ENCODE measurements at regions not wholly inside any gene's neighbourhood (a gene's known extent, or its start where the extent isn't known, plus 50 kb on each side); places are given as distances from the start of the nearest gene placed in this dataset.

DNA sequence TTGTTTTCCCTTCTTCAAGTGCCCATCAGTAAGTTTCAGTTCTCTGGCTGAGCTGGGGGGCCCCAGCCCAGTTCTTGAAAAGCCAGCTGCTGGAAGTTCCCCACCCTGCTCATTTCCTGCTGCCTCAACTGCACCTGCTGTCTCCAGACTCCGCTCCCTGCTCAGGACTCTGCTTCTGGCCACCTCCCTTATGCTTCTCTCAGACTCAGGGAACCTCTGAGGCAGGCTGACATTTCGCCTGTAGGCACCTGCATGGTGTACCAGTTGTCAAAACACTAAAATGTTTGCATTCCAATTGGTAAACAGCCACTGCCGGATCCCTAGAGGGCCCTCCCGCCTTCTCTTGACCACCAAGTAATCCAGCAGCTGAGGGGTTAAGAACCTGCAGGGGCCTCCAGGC is 136.5 kb upstream of the VRK1 start:
- no peak for TF ChIP-seq ZFX (IDR thresholded peaks at IDR 0.05; ENCODE audit: borderline replicate concordance)
- TF ChIP-seq, protein P1, sequence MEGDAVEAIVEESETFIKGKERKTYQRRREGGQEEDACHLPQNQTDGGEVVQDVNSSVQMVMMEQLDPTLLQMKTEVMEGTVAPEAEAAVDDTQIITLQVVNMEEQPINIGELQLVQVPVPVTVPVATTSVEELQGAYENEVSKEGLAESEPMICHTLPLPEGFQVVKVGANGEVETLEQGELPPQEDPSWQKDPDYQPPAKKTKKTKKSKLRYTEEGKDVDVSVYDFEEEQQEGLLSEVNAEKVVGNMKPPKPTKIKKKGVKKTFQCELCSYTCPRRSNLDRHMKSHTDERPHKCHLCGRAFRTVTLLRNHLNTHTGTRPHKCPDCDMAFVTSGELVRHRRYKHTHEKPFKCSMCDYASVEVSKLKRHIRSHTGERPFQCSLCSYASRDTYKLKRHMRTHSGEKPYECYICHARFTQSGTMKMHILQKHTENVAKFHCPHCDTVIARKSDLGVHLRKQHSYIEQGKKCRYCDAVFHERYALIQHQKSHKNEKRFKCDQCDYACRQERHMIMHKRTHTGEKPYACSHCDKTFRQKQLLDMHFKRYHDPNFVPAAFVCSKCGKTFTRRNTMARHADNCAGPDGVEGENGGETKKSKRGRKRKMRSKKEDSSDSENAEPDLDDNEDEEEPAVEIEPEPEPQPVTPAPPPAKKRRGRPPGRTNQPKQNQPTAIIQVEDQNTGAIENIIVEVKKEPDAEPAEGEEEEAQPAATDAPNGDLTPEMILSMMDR (IDR thresholded peaks at IDR 0.05) = no peak
- peak overlapping the region; percentile 66 for H3K27ac ChIP-seq

DNA sequence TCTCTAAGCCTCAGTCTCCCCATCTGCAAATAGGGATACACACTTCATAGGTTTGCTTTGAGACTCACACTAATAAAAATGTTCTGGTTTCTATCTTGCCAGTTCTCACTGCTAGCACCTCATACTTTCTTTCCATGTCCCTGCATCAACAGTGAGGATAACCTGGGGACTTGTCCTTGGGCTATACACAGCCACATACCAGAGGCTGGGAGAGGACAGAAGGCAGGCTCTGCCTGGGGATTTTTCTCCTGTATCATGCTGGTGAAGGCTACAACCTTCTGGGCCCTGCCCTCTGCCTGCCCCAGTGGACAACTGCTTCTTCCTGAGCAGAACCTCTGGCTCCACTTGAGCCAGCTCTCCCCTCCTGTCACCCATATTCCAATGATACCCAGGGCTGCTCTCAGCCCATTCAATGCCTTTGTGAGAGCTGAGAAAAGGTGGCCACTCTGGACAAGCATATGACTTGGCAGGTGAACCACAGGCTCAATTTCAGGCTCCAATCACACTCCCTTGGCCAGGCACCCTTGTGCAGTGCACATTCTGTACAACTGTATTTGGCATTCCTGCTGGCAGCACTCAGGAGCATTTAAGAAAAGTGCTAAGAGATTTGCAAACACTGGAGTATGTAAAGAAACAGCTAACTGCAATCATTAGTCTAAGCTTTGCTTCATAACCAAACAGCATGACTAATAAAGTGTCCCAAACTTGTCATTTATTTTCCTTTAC is 135.8 kb upstream of the VRK1 start:
- TF ChIP-seq ZFX (IDR thresholded peaks at IDR 0.05; ENCODE audit: borderline replicate concordance) = no peak
- TF ChIP-seq, protein P1 (IDR thresholded peaks at IDR 0.05) = no peak
- H3K27ac ChIP-seq = peak overlapping the region; percentile 66

DNA sequence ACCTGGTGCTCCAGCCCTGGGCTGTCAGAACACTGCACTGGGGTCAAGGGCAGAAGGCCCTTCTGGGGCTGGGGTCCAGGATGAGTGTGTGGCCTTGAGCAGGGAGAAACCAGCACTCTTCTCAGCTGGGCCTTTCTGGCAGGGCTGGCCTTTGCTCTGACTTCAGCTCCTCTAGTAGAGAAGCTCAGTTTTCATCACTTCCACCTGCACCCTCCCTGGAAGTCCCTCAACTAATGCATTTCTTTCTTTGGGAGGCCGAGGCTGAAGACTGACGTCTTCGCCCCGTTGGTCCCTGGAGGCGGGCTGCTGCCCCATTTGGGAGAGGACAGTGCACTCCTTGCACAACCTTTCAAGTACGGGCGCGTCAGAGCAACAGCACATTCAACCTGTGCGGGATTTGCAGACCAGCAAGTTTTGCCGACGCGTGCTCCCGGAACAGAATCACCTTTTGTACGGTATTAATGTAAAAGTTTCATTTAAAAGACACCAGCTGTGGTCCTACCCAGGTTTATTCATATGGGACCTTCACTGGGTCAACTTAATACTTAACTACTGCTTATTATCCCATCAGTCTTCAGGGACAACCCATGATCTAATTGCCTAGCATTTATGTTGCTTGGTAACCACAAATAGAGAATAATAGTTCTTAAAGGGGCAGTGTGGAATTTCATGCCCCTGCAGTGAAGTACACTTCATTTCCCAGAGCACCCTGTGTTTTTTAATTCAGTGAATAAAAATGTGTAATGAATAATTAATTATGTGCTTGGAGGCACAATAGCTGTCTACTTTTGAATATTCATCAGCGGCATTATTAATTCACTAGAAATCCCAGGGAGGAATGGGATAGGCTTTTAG is 134.8 kb upstream of the VRK1 start:
- TF ChIP-seq, protein P1 (IDR thresholded peaks at IDR 0.05) = no peak
- no peak for TF ChIP-seq ZFX (IDR thresholded peaks at IDR 0.05; ENCODE audit: borderline replicate concordance)
- H3K27ac ChIP-seq = peak overlapping the region; percentile 66

DNA sequence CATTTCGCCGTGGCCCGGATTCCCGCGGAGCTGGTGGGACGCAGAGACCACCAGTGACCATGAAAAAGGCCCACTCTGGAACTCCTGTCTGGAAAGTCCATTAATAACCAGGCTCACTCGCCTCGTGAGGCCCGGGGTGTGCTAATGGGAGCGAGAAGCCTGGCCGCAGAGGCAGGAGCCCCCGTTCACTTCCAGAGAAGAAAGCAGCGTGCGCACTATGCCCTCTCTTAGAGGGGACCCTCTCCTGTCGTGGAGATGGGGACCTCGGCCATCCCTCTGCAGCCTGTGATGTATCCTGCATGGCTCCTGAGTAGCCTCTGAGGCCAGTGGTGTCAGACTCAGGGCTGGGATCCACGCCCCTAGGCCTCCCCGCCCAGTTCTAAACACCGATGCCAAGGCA is 134.1 kb upstream of the VRK1 start:
- H3K27ac ChIP-seq = no peak overlapping the region
- TF ChIP-seq, protein P1 (IDR thresholded peaks at IDR 0.05) = no peak
- no peak for TF ChIP-seq ZFX (IDR thresholded peaks at IDR 0.05; ENCODE audit: borderline replicate concordance)

DNA sequence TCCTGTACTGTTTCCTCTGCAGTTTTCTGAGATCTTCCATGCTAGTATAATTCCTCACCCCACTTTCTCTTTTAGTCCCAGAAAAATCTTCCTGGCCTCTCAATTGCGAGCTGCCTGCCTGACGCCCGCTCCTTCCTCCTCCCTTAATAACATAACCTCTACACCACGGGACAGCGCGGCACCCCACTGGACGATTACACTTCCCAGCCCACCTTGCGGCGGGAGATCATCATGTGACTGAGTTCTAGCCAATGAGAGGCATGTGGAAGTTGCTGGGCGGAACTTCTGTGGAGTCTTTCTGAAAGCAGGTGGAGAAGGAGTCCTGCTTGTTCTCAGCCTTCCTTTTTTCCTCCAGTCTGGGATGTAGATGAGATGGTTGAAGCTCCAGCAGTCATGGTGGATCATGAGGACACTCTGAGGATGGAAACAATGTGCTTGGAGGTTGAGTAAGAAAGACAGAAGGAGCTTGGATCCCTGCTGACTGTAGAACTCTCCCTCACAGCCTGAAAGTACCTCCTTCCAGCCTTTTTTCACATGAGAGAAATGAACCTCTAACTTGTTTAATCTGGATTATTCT is 133.6 kb upstream of the VRK1 start:
- TF ChIP-seq, protein P1 (IDR thresholded peaks at IDR 0.05) = no peak
- no peak for TF ChIP-seq ZFX (IDR thresholded peaks at IDR 0.05; ENCODE audit: borderline replicate concordance)
- no peak overlapping the region for H3K27ac ChIP-seq

DNA sequence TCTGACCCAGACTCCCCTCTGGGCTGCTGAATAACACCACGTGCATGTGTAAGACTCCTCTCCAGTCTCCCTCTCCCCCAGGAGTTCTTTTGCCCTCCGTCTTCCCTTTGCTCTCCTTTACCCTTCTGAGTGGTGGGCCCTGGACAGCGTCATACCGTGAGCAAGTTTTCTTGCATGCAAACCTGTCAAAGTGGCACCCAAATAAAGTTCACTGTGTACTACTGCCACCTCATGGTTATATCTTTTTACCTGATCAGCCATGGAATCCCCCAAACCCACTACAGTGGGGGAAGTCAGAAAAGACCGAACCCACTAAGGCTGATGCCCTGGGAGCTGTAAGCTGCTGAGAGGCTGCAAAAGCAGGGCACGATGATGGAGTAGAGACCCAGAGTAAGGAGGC is 131.1 kb upstream of the VRK1 start:
- TF ChIP-seq ZFX (IDR thresholded peaks at IDR 0.05; ENCODE audit: borderline replicate concordance) = no peak
- TF ChIP-seq, protein P1 (IDR thresholded peaks at IDR 0.05) = no peak

More for the DNA sequence above, 131.1 kb upstream of the VRK1 start:
- H3K27ac ChIP-seq = no peak overlapping the region

Data from 22Rv1 (cell line).